ENCODE measurements at regions not wholly inside any gene's neighbourhood (a gene's known extent, or its start where the extent isn't known, plus 50 kb on each side); places are given as distances from the start of the nearest gene placed in this dataset.

DNA sequence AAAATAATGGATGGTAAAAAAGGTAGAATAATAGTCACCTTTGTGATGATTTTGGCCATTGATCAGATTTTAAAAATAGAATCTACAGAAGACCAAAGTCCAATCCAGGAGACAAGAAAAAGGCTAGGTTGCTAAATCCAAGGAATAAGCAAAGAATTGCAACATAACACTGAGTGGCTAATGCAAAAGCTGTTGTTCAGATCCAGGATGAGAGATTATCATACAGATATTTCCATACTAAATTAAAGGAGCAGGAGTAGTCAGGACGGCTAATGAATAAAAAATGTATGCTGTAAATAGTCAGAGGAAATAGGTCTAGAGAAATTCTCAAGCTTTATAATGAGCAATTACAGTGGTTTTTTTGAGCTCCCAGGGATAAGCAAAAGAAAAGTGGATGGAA, 745.9 kb upstream of the ACVR2A start:
- H3K4me3 ChIP-seq (ENCODE audit: low read depth, low read length) = no peak overlapping the region
- in situ Hi-C loops (cut with HindIII; ENCODE audit: low pct_ligation_motif_present, low sequenced_read_pairs) = no loop called here
- H3K27me3 ChIP-seq (replicated peaks) = no peaks in the 10 kb centered on the region
- no peaks in the 10 kb centered on the region for H3K36me3 ChIP-seq (replicated peaks)
- no peak overlapping the region for H3K27ac ChIP-seq
- TF ChIP-seq, protein P1, sequence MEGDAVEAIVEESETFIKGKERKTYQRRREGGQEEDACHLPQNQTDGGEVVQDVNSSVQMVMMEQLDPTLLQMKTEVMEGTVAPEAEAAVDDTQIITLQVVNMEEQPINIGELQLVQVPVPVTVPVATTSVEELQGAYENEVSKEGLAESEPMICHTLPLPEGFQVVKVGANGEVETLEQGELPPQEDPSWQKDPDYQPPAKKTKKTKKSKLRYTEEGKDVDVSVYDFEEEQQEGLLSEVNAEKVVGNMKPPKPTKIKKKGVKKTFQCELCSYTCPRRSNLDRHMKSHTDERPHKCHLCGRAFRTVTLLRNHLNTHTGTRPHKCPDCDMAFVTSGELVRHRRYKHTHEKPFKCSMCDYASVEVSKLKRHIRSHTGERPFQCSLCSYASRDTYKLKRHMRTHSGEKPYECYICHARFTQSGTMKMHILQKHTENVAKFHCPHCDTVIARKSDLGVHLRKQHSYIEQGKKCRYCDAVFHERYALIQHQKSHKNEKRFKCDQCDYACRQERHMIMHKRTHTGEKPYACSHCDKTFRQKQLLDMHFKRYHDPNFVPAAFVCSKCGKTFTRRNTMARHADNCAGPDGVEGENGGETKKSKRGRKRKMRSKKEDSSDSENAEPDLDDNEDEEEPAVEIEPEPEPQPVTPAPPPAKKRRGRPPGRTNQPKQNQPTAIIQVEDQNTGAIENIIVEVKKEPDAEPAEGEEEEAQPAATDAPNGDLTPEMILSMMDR (IDR thresholded peaks at IDR 0.05; ENCODE audit: low read depth, low read length, missing control alignments) = no peak
- DNase-seq = no peak

DNA sequence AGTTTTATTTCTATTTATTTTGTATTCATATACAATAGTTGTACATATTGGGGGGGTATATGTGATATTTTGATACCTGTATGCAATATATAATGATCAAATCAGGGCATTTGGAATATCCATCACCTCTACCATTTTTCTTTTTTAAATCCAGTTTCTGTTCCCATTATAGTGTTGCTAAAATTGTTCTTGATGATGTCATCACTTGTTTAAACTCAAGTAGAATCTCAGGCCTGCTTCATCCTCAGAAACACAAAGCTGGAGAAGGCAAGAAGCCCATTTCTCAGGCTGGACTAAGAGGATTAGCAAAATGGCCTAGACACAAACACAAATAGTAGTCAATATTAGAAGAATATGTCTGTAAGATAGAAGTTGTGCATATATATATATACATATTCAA, 747.1 kb upstream of the ACVR2A start:
- in situ Hi-C loops (cut with HindIII; ENCODE audit: low pct_ligation_motif_present, low sequenced_read_pairs) = no loop called here
- Histone ChIP-seq H3K27ac (no peak overlapping the region), H3K36me3 (replicated peaks) (no peaks in the 10 kb centered on the region), H3K27me3 (replicated peaks) (no peaks in the 10 kb centered on the region), H3K4me3 (ENCODE audit: low read depth, low read length) (no peak overlapping the region)
- no peak for DNase-seq
- TF ChIP-seq, protein P1 (IDR thresholded peaks at IDR 0.05; ENCODE audit: low read depth, low read length, missing control alignments) = no peak

DNA sequence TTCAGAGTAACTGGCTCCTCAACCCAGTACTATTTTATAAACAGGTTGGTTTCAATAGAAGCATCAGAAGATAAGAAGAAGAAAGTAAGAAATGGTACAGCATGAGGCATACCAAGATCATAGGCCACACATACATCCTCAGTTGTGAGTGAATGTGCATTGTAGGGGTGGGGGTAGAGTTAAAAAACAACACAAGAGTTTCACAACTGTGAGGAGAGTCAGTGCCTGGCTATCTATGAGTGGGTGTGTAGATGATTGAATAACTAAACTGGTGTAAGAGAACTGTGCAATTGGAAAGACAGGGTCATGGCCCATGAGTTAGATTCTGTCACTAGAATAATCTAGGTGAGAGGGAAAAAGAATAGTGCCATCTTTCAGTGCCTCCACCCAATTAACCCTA, 748.2 kb upstream of the ACVR2A start:
- Histone ChIP-seq H3K27ac (no peak overlapping the region), H3K4me3 (ENCODE audit: low read depth, low read length) (no peak overlapping the region), H3K36me3 (replicated peaks) (no peaks in the 10 kb centered on the region), H3K27me3 (replicated peaks) (no peaks in the 10 kb centered on the region)
- in situ Hi-C loops (cut with HindIII; ENCODE audit: low pct_ligation_motif_present, low sequenced_read_pairs) = no loop called here
- TF ChIP-seq, protein P1 (IDR thresholded peaks at IDR 0.05; ENCODE audit: low read depth, low read length, missing control alignments) = no peak
- DNase-seq = no peak

DNA sequence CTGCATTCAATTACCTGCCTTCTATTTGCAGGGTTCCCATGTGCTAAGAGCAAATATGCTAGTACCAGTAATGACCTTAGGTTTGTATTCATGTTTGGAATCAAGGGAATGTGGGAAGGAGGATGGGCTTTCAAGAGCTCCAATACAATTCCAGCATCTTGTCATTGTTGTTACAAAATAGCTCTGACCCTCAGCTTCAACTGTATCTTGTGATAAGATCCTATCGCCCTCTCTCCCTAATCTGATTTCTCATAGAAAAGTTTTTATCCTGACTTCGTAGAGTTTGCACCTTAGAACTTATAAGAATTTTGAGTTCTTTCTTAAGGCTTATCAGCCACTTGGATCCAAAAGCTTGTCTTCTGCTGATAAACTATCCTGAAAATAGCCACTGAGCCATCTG, 749.5 kb upstream of the ACVR2A start:
- H3K36me3 ChIP-seq (replicated peaks) = no peaks in the 10 kb centered on the region
- TF ChIP-seq, protein P1 (IDR thresholded peaks at IDR 0.05; ENCODE audit: low read depth, low read length, missing control alignments) = no peak
- H3K4me3 ChIP-seq (ENCODE audit: low read depth, low read length) = no peak overlapping the region
- no peak overlapping the region for H3K27ac ChIP-seq
- DNase-seq = no peak
- in situ Hi-C loops (cut with HindIII; ENCODE audit: low pct_ligation_motif_present, low sequenced_read_pairs) = no loop called here
- H3K27me3 ChIP-seq (replicated peaks) = no peaks in the 10 kb centered on the region

DNA sequence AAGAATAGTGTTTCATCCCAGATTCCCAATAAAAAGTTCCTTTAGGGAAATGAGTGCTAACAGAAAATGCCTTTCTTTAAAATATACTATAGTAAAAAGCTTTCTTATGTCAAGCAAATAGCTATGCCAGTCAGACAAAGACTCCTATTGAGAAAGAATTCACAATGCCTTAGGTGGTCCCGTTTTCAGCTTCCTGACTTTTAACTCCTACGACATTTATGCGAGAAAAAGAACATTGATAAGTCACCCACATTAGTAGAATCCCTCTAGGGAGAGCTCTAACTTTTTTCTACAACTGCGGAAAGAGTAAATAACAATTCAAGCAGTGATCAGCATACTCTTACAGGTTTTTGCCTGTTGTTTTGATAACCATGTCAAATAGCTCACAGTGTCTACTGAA, 750.8 kb upstream of the ACVR2A start:
- no peak overlapping the region for H3K27ac ChIP-seq
- in situ Hi-C loops (cut with HindIII; ENCODE audit: low pct_ligation_motif_present, low sequenced_read_pairs) = no loop called here
- DNase-seq = no peak
- H3K27me3 ChIP-seq (replicated peaks) = no peaks in the 10 kb centered on the region
- TF ChIP-seq, protein P1 (IDR thresholded peaks at IDR 0.05; ENCODE audit: low read depth, low read length, missing control alignments) = no peak
- no peak overlapping the region for H3K4me3 ChIP-seq (ENCODE audit: low read depth, low read length)
- H3K36me3 ChIP-seq (replicated peaks) = no peaks in the 10 kb centered on the region

DNA sequence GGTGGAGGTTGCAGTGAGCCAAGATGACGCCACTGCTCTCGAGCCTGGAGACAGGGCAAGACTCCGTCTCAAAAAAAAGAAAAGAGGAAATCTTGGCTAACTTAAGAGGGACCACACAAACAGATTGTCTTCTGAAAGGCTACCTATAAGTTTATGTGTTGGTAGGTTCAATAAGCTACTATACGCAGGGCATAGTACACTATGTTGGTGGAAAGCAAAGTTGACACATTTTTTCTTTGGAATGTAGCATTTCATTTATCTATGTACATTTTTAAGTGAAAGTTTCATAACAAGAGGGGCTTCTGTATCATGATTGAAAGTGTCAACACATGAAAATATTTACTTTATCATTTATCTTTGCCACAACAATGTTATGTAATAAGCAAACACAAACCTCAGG, 752.6 kb upstream of the ACVR2A start:
- TF ChIP-seq, protein P1 (IDR thresholded peaks at IDR 0.05; ENCODE audit: low read depth, low read length, missing control alignments) = no peak
- DNase-seq = no peak
- Histone ChIP-seq H3K27ac (no peak overlapping the region), H3K27me3 (replicated peaks) (no peaks in the 10 kb centered on the region), H3K36me3 (replicated peaks) (no peaks in the 10 kb centered on the region), H3K4me3 (ENCODE audit: low read depth, low read length) (no peak overlapping the region)
- in situ Hi-C loops (cut with HindIII; ENCODE audit: low pct_ligation_motif_present, low sequenced_read_pairs) = no loop called here
